Right atrium auricular region (tissue), 2 donors: ENCODE measurements at regions not wholly inside any gene's neighbourhood (a gene's known extent, or its start where the extent isn't known, plus 50 kb on each side); places are given as distances from the start of the nearest gene placed in this dataset.
"Not testable (repeated sequence)": the region's sequence is repeated elsewhere in the genome, so short reads cannot be mapped to it uniquely, and the experiment has no call there.

ENCODE experiments used
- DNase-seq: peaks from one replicate; pipeline ENCODE4 v3.0.0-alpha.2; 2019; ENCODE audit warnings: low spot score
- H3K27ac ChIP-seq, 2 donors: fragments of 200-600 bp; sonication (generic); 1 replicate in 1 of 2; 2 replicates in 1 of 2; pipeline ENCODE4 v1.5.1; 2016 to 2019
- H3K27me3 ChIP-seq, 2 donors: fragments of 200-600 bp; sonication (generic); one replicate each; pipeline versions ENCODE4 v1.5.1 to v1.6.0; 2017 to 2019
- H3K36me3 ChIP-seq: fragments of 200-600 bp; sonication (generic); one replicate; pipeline ENCODE4 v1.5.1; 2016
- H3K4me1 ChIP-seq, 2 donors: fragments of 200-600 bp; sonication (generic); one replicate each; pipeline versions ENCODE4 v1.5.1 to v1.6.0; 2017 to 2019
- H3K4me3 ChIP-seq, 2 donors: fragments of 200-600 bp; sonication (generic); 1 replicate in 1 of 2; 2 replicates in 1 of 2; pipeline ENCODE4 v1.5.1; 2017 to 2019; ENCODE audit warnings: mild to moderate bottlenecking in 1 of 2, moderate library complexity in 1 of 2
- H3K9me3 ChIP-seq, 2 donors: fragments of 200-600 bp; sonication (generic); one replicate each; pipeline ENCODE4 v1.5.1; 2019
- CTCF ChIP-seq, 2 donors: fragments of 200-600 bp; sonication (generic); IDR thresholded peaks; one replicate each; pipeline ENCODE4 v1.5.1; 2019; ENCODE audit warnings: antibody characterized with exemption in 2 of 2

DNA sequence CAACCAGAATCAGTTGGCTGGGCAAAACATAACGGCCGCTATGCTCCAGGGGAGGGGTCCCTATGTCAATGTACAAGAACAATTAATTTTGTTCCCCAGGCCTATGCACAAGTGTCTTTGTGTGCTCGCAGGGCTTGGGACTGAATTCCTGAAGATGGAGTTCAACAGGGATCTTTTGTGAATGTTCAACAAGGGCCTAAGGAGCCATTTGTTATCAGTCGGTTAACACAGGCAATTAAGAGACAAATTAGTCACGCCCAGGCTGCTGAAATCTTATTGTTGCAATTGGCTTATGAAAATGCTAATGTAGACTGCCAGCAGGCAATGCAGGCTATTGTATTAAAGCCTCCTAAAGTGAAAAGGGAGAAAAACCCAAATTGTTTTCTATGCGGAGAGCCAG is 117.5 kb downstream of the ZNF429 start:
- Histone ChIP-seq H3K36me3 (no peaks in the 10 kb centered on the region), H3K27me3 (no peaks in the 10 kb centered on the region), H3K9me3 (no peaks in the 10 kb centered on the region), H3K27ac (no peak overlapping the region), H3K4me3 (no peak overlapping the region), H3K4me1 (no peaks in the 10 kb centered on the region)
- TF ChIP-seq CTCF (IDR thresholded peaks at IDR 0.05) = no peak
- no peak for DNase-seq

GRCh38 chr19:21621671-21622070 is 116.3 kb downstream of the ZNF429 start:
- no peak for DNase-seq
- Histone ChIP-seq H3K27me3 (no peaks in the 10 kb centered on the region), H3K36me3 (no peaks in the 10 kb centered on the region), H3K27ac (no peak overlapping the region), H3K4me3 (no peak overlapping the region), H3K4me1 (no peaks in the 10 kb centered on the region), H3K9me3 (no peaks in the 10 kb centered on the region)
- no peak for TF ChIP-seq CTCF (IDR thresholded peaks at IDR 0.05)

- no peak for TF ChIP-seq CTCF (IDR thresholded peaks at IDR 0.05)
- H3K4me3 ChIP-seq = no peak overlapping the region
- H3K4me1 ChIP-seq = no peaks in the 10 kb centered on the region
- no peaks in the 10 kb centered on the region for H3K36me3 ChIP-seq
- DNase-seq = no peak
- H3K27ac ChIP-seq = no peak overlapping the region
- no peaks in the 10 kb centered on the region for H3K9me3 ChIP-seq
- H3K27me3 ChIP-seq = no peaks in the 10 kb centered on the region
Measured at GRCh38 chr19:21617740-21618339, 112.4 kb downstream of the ZNF429 start.

- DNase-seq, H3K27ac ChIP-seq: not testable (repeated sequence)
Measured at GRCh38 chr19:21614776-21615175, 109.4 kb downstream of the ZNF429 start.

GRCh38 chr19:21613201-21613600 is 107.8 kb downstream of the ZNF429 start:
- not testable (repeated sequence) for H3K27ac ChIP-seq, H3K4me1 ChIP-seq, H3K4me3 ChIP-seq, H3K36me3 ChIP-seq, H3K27me3 ChIP-seq, DNase-seq, H3K9me3 ChIP-seq

More at GRCh38 chr19:21614776-21615175, 109.4 kb downstream of the ZNF429 start:
- not testable (repeated sequence) for H3K27me3 ChIP-seq, H3K4me3 ChIP-seq, H3K9me3 ChIP-seq, H3K4me1 ChIP-seq, H3K36me3 ChIP-seq

DNA sequence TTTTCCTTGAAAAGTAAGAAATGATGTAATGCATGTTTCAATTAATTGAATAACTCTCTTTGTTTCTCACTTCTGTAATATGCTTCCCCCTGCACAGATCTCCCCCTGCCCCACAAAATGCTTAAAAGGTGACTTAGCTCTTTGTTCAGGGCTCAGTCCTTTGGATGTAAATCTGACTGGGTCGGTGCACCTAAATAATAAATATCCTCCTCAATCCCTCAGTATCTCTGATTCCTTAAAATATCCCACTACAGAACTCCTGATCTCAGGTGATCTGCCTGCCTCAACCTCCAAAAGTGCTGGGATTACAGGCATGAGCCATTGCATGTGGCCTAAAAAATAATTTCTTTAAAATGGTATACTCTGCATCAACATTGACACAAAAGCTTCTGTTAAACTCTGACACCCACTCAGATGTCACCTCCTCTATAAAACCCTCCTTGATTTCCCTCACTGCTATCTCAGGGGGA is 107.0 kb downstream of the ZNF429 start:
- no peak overlapping the region for H3K27ac ChIP-seq
- no peak for TF ChIP-seq CTCF (IDR thresholded peaks at IDR 0.05)

More for the DNA sequence above, 107.0 kb downstream of the ZNF429 start:
- Histone ChIP-seq H3K36me3 (no peaks in the 10 kb centered on the region), H3K27me3 (no peaks in the 10 kb centered on the region), H3K4me1 (peaks cover 0 to 5% of the 10 kb centered on the region in 2 donors), H3K4me3 (no peak overlapping the region), H3K9me3 (no peaks in the 10 kb centered on the region)
- no peak for DNase-seq
